ENCODE measurements at regions not wholly inside any gene's neighbourhood (a gene's known extent, or its start where the extent isn't known, plus 50 kb on each side); places are given as distances from the start of the nearest gene placed in this dataset.

GRCh38 chr9:103981912-103982311 lies 112.2 kb upstream of the SMC2 start:
- H3K27ac ChIP-seq (ENCODE audit: low read depth in 2 of 2, low read length in 2 of 2), result no peak overlapping the region
- H3K4me3 ChIP-seq (ENCODE audit: low read length in 3 of 3), result no peak overlapping the region
- intact Hi-C loops (cut with DNase I), result no loop called here
- no peak overlapping the region for H3K9ac ChIP-seq (ENCODE audit: low read length in 3 of 3)
- H3K4me1 ChIP-seq (ENCODE audit: control insufficient read depth in 2 of 3, insufficient read depth in 2 of 3, low read depth in 1 of 3, low read length in 3 of 3), result no peaks in the 10 kb centered on the region
- H3K36me3 ChIP-seq (ENCODE audit: control insufficient read depth in 2 of 3, insufficient read depth in 3 of 3, low read length in 3 of 3), result no peaks in the 10 kb centered on the region
- H3K27me3 ChIP-seq (ENCODE audit: control insufficient read depth, insufficient read depth, low read length), result no peaks in the 10 kb centered on the region
- TF ChIP-seq, protein P1, sequence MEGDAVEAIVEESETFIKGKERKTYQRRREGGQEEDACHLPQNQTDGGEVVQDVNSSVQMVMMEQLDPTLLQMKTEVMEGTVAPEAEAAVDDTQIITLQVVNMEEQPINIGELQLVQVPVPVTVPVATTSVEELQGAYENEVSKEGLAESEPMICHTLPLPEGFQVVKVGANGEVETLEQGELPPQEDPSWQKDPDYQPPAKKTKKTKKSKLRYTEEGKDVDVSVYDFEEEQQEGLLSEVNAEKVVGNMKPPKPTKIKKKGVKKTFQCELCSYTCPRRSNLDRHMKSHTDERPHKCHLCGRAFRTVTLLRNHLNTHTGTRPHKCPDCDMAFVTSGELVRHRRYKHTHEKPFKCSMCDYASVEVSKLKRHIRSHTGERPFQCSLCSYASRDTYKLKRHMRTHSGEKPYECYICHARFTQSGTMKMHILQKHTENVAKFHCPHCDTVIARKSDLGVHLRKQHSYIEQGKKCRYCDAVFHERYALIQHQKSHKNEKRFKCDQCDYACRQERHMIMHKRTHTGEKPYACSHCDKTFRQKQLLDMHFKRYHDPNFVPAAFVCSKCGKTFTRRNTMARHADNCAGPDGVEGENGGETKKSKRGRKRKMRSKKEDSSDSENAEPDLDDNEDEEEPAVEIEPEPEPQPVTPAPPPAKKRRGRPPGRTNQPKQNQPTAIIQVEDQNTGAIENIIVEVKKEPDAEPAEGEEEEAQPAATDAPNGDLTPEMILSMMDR (IDR thresholded peaks at IDR 0.05; ENCODE audit: borderline replicate concordance, extremely low read depth, insufficient read depth), result no peak
- FAIRE-seq, result no peak
- DNase-seq, result no peak
- no peaks in the 10 kb centered on the region for H3K9me3 ChIP-seq (ENCODE audit: control insufficient read depth in 2 of 3, insufficient read depth in 1 of 3, low read length in 3 of 3)

- Histone ChIP-seq H3K9ac (ENCODE audit: low read length in 3 of 3) (no peak overlapping the region), H3K4me1 (ENCODE audit: control insufficient read depth in 2 of 3, insufficient read depth in 2 of 3, low read depth in 1 of 3, low read length in 3 of 3) (no peaks in the 10 kb centered on the region), H3K4me3 (ENCODE audit: low read length in 3 of 3) (no peak overlapping the region), H3K36me3 (ENCODE audit: control insufficient read depth in 2 of 3, insufficient read depth in 3 of 3, low read length in 3 of 3) (no peaks in the 10 kb centered on the region), H3K9me3 (ENCODE audit: control insufficient read depth in 2 of 3, insufficient read depth in 1 of 3, low read length in 3 of 3) (no peaks in the 10 kb centered on the region), H3K27me3 (ENCODE audit: control insufficient read depth, insufficient read depth, low read length) (no peaks in the 10 kb centered on the region), H3K27ac (ENCODE audit: low read depth in 2 of 2, low read length in 2 of 2) (no peak overlapping the region)
- intact Hi-C loops (cut with DNase I), result no loop called here
- FAIRE-seq (no peak), DNase-seq (no peak)
- TF ChIP-seq, protein P1 (IDR thresholded peaks at IDR 0.05; ENCODE audit: borderline replicate concordance, extremely low read depth, insufficient read depth), result no peak
These were observed 109.0 kb upstream of the SMC2 start for GRCh38 chr9:103985077-103985476.

DNA sequence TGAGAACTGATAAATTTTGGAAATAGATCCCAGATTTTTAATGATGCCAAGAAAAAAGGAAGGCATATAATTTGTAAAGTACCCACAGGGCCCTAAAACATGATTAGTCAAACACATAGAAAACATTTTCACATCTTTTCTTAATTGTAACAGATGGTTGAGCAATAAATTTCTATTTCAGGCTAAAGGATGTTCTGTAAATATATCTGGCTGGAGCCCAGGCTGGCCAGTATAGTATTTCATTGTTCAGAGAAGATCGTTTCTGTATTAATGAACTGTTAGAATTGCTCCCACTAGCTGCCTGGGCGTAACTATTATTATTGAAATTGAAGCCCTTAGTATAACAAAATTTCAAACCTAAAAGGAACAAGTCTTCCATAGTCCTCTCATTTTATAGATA lies 105.3 kb upstream of the SMC2 start:
- Histone ChIP-seq H3K4me1 (ENCODE audit: control insufficient read depth in 2 of 3, insufficient read depth in 2 of 3, low read depth in 1 of 3, low read length in 3 of 3) (no peaks in the 10 kb centered on the region), H3K27ac (ENCODE audit: low read depth in 2 of 2, low read length in 2 of 2) (no peak overlapping the region), H3K4me3 (ENCODE audit: low read length in 3 of 3) (no peak overlapping the region), H3K27me3 (ENCODE audit: control insufficient read depth, insufficient read depth, low read length) (no peaks in the 10 kb centered on the region), H3K36me3 (ENCODE audit: control insufficient read depth in 2 of 3, insufficient read depth in 3 of 3, low read length in 3 of 3) (no peaks in the 10 kb centered on the region), H3K9me3 (ENCODE audit: control insufficient read depth in 2 of 3, insufficient read depth in 1 of 3, low read length in 3 of 3) (no peaks in the 10 kb centered on the region), H3K9ac (ENCODE audit: low read length in 3 of 3) (no peak overlapping the region)
- TF ChIP-seq, protein P1 (IDR thresholded peaks at IDR 0.05; ENCODE audit: borderline replicate concordance, extremely low read depth, insufficient read depth), result no peak
- FAIRE-seq (no peak), DNase-seq (no peak)
- intact Hi-C loops (cut with DNase I), result no loop called here

- TF ChIP-seq, protein P1 (IDR thresholded peaks at IDR 0.05; ENCODE audit: borderline replicate concordance, extremely low read depth, insufficient read depth), result no peak
- H3K9ac ChIP-seq (ENCODE audit: low read length in 3 of 3), result no peak overlapping the region
- H3K27ac ChIP-seq (ENCODE audit: low read depth in 2 of 2, low read length in 2 of 2), result no peak overlapping the region
- intact Hi-C loops (cut with DNase I), result no loop called here
- no peaks in the 10 kb centered on the region for H3K27me3 ChIP-seq (ENCODE audit: control insufficient read depth, insufficient read depth, low read length)
- H3K9me3 ChIP-seq (ENCODE audit: control insufficient read depth in 2 of 3, insufficient read depth in 1 of 3, low read length in 3 of 3), result no peaks in the 10 kb centered on the region
- no peaks in the 10 kb centered on the region for H3K36me3 ChIP-seq (ENCODE audit: control insufficient read depth in 2 of 3, insufficient read depth in 3 of 3, low read length in 3 of 3)
- no peak overlapping the region for H3K4me3 ChIP-seq (ENCODE audit: low read length in 3 of 3)
- DNase-seq (no peak), FAIRE-seq (no peak)
- H3K4me1 ChIP-seq (ENCODE audit: control insufficient read depth in 2 of 3, insufficient read depth in 2 of 3, low read depth in 1 of 3, low read length in 3 of 3), result no peaks in the 10 kb centered on the region
These were observed 103.8 kb upstream of the SMC2 start for GRCh38 chr9:103990311-103990710.

All from kidney (tissue), 13 donors.